ENCODE measurements at regions not wholly inside any gene's neighbourhood (a gene's known extent, or its start where the extent isn't known, plus 50 kb on each side); places are given as distances from the start of the nearest gene placed in this dataset.

DNA sequence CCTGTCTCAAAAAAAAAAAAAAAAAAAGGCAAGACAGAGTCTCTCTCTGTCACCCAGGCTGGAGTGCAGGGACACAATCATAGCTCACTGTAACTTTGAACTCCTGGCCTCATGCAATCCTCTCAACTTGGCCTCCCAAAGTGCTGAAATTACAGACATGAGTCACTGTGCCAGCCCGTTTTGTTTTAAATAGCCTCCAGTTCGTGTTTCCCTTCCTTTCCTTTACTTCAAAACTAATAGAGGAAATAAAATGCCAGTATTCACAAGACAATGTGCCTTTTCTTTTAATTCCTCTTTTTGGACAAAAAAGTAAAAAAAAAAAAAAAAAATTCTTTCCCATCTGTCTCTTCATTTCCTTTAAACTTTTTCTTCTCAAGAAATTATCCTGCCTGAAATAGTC, 54.5 kb upstream of the ACMSD start:
- Histone ChIP-seq H3K9me3 (ENCODE audit: control insufficient read depth, insufficient read depth, low read length) (no peaks in the 10 kb centered on the region), H2AFZ (replicated peaks; ENCODE audit: low read length, poor library complexity) (no peak overlapping the region), H2BK120ac (ENCODE audit: low read depth, low read length) (no peak overlapping the region), H2BK20ac (ENCODE audit: low read depth, low read length) (no peak overlapping the region), H3K27ac (ENCODE audit: insufficient read depth, low read length) (no peak overlapping the region), H3K18ac (ENCODE audit: low read depth, low read length) (no peak overlapping the region), H2BK5ac (ENCODE audit: low read depth, low read length, poor library complexity, severe bottlenecking) (no peak overlapping the region), H3K79me1 (ENCODE audit: low read depth in 1 of 2, low read length in 2 of 2) (no peaks in the 10 kb centered on the region), H4K5ac (ENCODE audit: low read depth, low read length) (no peak overlapping the region), H3K4me1 (ENCODE audit: control insufficient read depth, insufficient read depth, low read length) (no peaks in the 10 kb centered on the region), H4K20me1 (ENCODE audit: insufficient read depth, low read length) (no peaks in the 10 kb centered on the region), H3K4ac (ENCODE audit: low read depth, low read length) (no peak overlapping the region), H3K9ac (ENCODE audit: low read depth, low read length) (no peak overlapping the region), H4K8ac (ENCODE audit: low read depth in 2 of 2, low read length in 2 of 2) (no peak overlapping the region), H3K14ac (replicated peaks; ENCODE audit: low read depth, low read length) (no peak overlapping the region), H3K23ac (ENCODE audit: low read depth, low read length) (no peak overlapping the region), H3K9me1 (ENCODE audit: insufficient read depth, low read length) (no peaks in the 10 kb centered on the region), H2AK5ac (ENCODE audit: low read depth, low read length) (no peak overlapping the region), H2BK15ac (ENCODE audit: low read depth, low read length) (no peak overlapping the region), H3K4me3 (ENCODE audit: insufficient read depth, low read depth, low read length) (no peak overlapping the region), H4K91ac (ENCODE audit: insufficient read depth, low read depth, low read length) (no peak overlapping the region), H2AK9ac (replicated peaks; ENCODE audit: low read depth, low read length, poor library complexity) (no peak overlapping the region), H3K4me2 (ENCODE audit: low read depth, low read length) (no peak overlapping the region), H3K36me3 (ENCODE audit: control insufficient read depth, insufficient read depth, low read length) (no peaks in the 10 kb centered on the region), H3K56ac (ENCODE audit: extremely low read depth, insufficient read depth, low read length) (no peak overlapping the region), H3K27me3 (ENCODE audit: control insufficient read depth, insufficient read depth, low read length) (no peaks in the 10 kb centered on the region; the same call in 1 of the 2 replicates)
- in situ Hi-C loops (cut with MboI; ENCODE audit: low sequenced_read_pairs) (no loop called here), intact Hi-C loops (cut with micrococcal nuclease) (no loop called here), dilution Hi-C loops (cut with HindIII; ENCODE audit: low sequenced_read_pairs, unreplicated experiment) (no loop called here)
- ATAC-seq (ENCODE audit: low read depth) (no peak), DNase-seq (no peak)
- POLR2A ChIA-PET (ENCODE audit: unreplicated experiment) = no interaction called here
- TF ChIP-seq FOS (IDR thresholded peaks at IDR 0.05; ENCODE audit: low read depth, low read length) = no peak
- no peak for TF ChIP-seq RCOR1 (IDR thresholded peaks at IDR 0.05; ENCODE audit: insufficient replicate concordance, low read length)
- TF ChIP-seq BHLHE40 (IDR thresholded peaks at IDR 0.05; ENCODE audit: low read depth, low read length) = no peak
- no peak for TF ChIP-seq RFX5 (IDR thresholded peaks at IDR 0.05; ENCODE audit: low read depth, low read length)
- no peak for TF ChIP-seq CHD1 (IDR thresholded peaks at IDR 0.05; ENCODE audit: low read depth, low read length)
- no peak for TF ChIP-seq MAFK (IDR thresholded peaks at IDR 0.05; ENCODE audit: low read depth, low read length)
- no peak for TF ChIP-seq SMC3 (IDR thresholded peaks at IDR 0.05; ENCODE audit: low read depth, low read length)
- TF ChIP-seq CEBPB (IDR thresholded peaks at IDR 0.05; ENCODE audit: low read depth, low read length) = no peak
- TF ChIP-seq MAZ (IDR thresholded peaks at IDR 0.05; ENCODE audit: borderline replicate concordance, low read depth, low read length) = no peak
- TF ChIP-seq RAD21 (IDR thresholded peaks at IDR 0.05; ENCODE audit: low read length) = no peak
- TF ChIP-seq POLR2A (IDR thresholded peaks at IDR 0.05; ENCODE audit: low read depth, low read length) = no peak
- WGBS, 2 experiments (ENCODE audit: extremely low coverage in 2 of 2, insufficient read length in 1 of 2) = no CpG with 5 or more reads among the region's 2 CpGs
- BruUV-seq (replicated peaks) = no TSS peak
- CTCF ChIA-PET = interaction anchor here (0.6 kb wide), 1 partner anchor 116 kb away, joined by 6 read pairs; no protein-coding TSS in a partner anchor
